HCT116 (cell line): ENCODE measurements at regions not wholly inside any gene's neighbourhood (a gene's known extent, or its start where the extent isn't known, plus 50 kb on each side); places are given as distances from the start of the nearest gene placed in this dataset.

ENCODE experiments used
- ATAC-seq: fragments of 200-7000 bp; cut with Tn5 transposase; 2 replicates; pipeline ENCODE4 v1.9.1; 2020; ENCODE audit warnings: mild to moderate bottlenecking, moderate library complexity
- BruUV-seq: library from RNA; stranded (reverse); fragments of 400-500 nt; replicated peaks from 2 replicates; lab custom pipeline; 2021; lab: Mats Ljungman, UMichigan
- CTCF ChIA-PET: fragments of 300-600 bp; sonication (Branson Sonifier 250); formaldehyde crosslinking; loops from one replicate; lab custom pipeline; 2021; ENCODE audit warnings: antibody characterized with exemption; lab: Charles Lee
- POLR2A ChIA-PET: fragments of 300-600, 350-600 bp; sonication (Branson Sonifier 250); formaldehyde crosslinking; loops from one replicate; lab custom pipeline; 2021; ENCODE audit warnings: antibody characterized with exemption; lab: Charles Lee
- RAD21 ChIA-PET, 2 experiments: fragments of 300-600 bp; sonication (Branson Sonifier 250); formaldehyde crosslinking; loops; one replicate each; lab custom pipeline; 2023; ENCODE audit warnings: low total read pairs in 2 of 2; ENCODE audit not compliant: uncharacterized antibody in 2 of 2, unreplicated experiment in 2 of 2, low non-redundant PET in 1 of 2; lab: Charles Lee
- DNase-seq: peaks from one replicate; pipeline ENCODE4 v3.0.0-alpha.2; 2010; ENCODE audit warnings: low read depth, low spot score
- H2AFZ ChIP-seq: fragments of 200-600 bp; shearing (Covaris generic), sonication (generic); 2 replicates; pipeline ENCODE4 v1.6.1; 2017; ENCODE audit warnings: low read depth, mixed run types, mixed read lengths, antibody characterized with exemption, low read length; ENCODE audit not compliant: poor library complexity, severe bottlenecking
- H3K27ac ChIP-seq: 2 replicates; pipeline ENCODE4 v1.5.1; 2012; ENCODE audit warnings: low read depth, low read length
- H3K27me3 ChIP-seq: fragments of 200-600 bp; sonication (generic); 2 replicates; pipeline ENCODE4 v1.6.1; 2016; ENCODE audit warnings: mixed run types, low read length, mixed read lengths; ENCODE audit not compliant: insufficient read depth
- H3K36me3 ChIP-seq, 2 experiments: fragments of 200-500 bp in 1 of 2; fragments of 200-600 bp in 1 of 2; sonication (Bioruptor generic) in 1 of 2; sonication (generic) in 1 of 2; 2 replicates each; pipeline versions ENCODE4 v1.5.1 to v1.6.1; 2014 to 2016; ENCODE audit warnings: low read length in 2 of 2, inconsistent platforms in 1 of 2, mixed read lengths in 1 of 2, mixed run types in 1 of 2; ENCODE audit not compliant: insufficient read depth in 2 of 2, control insufficient read depth in 1 of 2
- H3K4me1 ChIP-seq, 2 experiments: fragments of 200-600 bp in 1 of 2; sonication (generic) in 1 of 2; 2 replicates each; pipeline versions ENCODE4 v1.5.1 to v1.6.1; 2012 to 2017; ENCODE audit warnings: low read length in 2 of 2, inconsistent platforms in 1 of 2, mild to moderate bottlenecking in 1 of 2, mixed read lengths in 1 of 2, mixed run types in 1 of 2, moderate library complexity in 1 of 2; ENCODE audit not compliant: insufficient read depth in 2 of 2, control insufficient read depth in 1 of 2
- H3K4me2 ChIP-seq: fragments of 200-600 bp; sonication (generic); 2 replicates; pipeline ENCODE4 v1.6.1; 2017; ENCODE audit warnings: mixed run types, low read length, mixed read lengths
- H3K4me3 ChIP-seq, 2 experiments: fragments of 200-600 bp in 1 of 2; sonication (generic) in 1 of 2; replicated peaks in 1 of 2; 2 replicates each; pipeline ENCODE4 v1.5.1; 2011 to 2016; ENCODE audit warnings: low read length in 2 of 2, control low read depth in 1 of 2, low read depth in 1 of 2, mild to moderate bottlenecking in 1 of 2, mixed read lengths in 1 of 2, mixed run types in 1 of 2
- H3K79me2 ChIP-seq: fragments of 200-600 bp; sonication (generic); 2 replicates; pipeline ENCODE4 v1.6.1; 2017; ENCODE audit warnings: mild to moderate bottlenecking, mixed run types, low read length, moderate library complexity, mixed read lengths; ENCODE audit not compliant: insufficient read depth
- H3K9ac ChIP-seq: fragments of 200-600 bp; sonication (generic); 2 replicates; pipeline ENCODE4 v1.6.1; 2016; ENCODE audit warnings: low read length, mixed read lengths
- H3K9me2 ChIP-seq: fragments of 200-600 bp; sonication (generic), shearing (Covaris generic); 2 replicates; pipeline ENCODE4 v1.6.1; 2017; ENCODE audit warnings: mixed run types, mild to moderate bottlenecking, moderate library complexity; ENCODE audit not compliant: insufficient read depth
- H3K9me3 ChIP-seq, 2 experiments: fragments of 200-500 bp in 1 of 2; fragments of 200-600 bp in 1 of 2; sonication (Bioruptor generic) in 1 of 2; sonication (generic) in 1 of 2; 2 replicates each; pipeline ENCODE4 v1.6.1; 2014 to 2017; ENCODE audit warnings: low read length in 2 of 2, mixed read lengths in 2 of 2, inconsistent platforms in 1 of 2, low read depth in 1 of 2, mild to moderate bottlenecking in 1 of 2, mixed run types in 1 of 2, moderate library complexity in 1 of 2; ENCODE audit not compliant: control insufficient read depth in 1 of 2, insufficient read depth in 1 of 2
- H4K20me1 ChIP-seq: fragments of 200-600 bp; sonication (generic), shearing (Covaris generic); 2 replicates; pipeline ENCODE4 v1.6.1; 2017; ENCODE audit warnings: mixed run types, mild to moderate bottlenecking, moderate library complexity; ENCODE audit not compliant: insufficient read depth
- SIN3A ChIP-seq: IDR thresholded peaks from 2 replicates; pipeline ENCODE4 v1.6.1; 2012; ENCODE audit warnings: low read depth
- SRF ChIP-seq: IDR thresholded peaks from 2 replicates; pipeline ENCODE4 v1.6.1; 2012; ENCODE audit warnings: low read depth
- ZFX ChIP-seq: fragments of 450-650 bp; IDR thresholded peaks from 2 replicates; pipeline ENCODE4 v1.6.1; 2017
- intact Hi-C: fragments of 100-400 bp; cut with micrococcal nuclease; formaldehyde crosslinking; loops from 2 replicates; pipeline ENCODE4 v1.10.0; 2022
- TF ChIP-seq, protein P1 (sequence below): IDR thresholded peaks from 2 replicates; pipeline ENCODE4 v1.6.1; 2012; ENCODE audit warnings: low read depth
- TF ChIP-seq, protein P2 (sequence below): IDR thresholded peaks from 2 replicates; pipeline ENCODE4 v1.6.1; 2012
- TF ChIP-seq, protein P3 (sequence below), 3 experiments: fragments of 200-600 bp in 1 of 3; sonication (generic) in 1 of 3; IDR thresholded peaks in 2 of 3; conservative IDR thresholded peaks in 1 of 3; 2 replicates each; pipeline ENCODE4 v1.5.1; 2012 to 2017; ENCODE audit warnings: low read depth in 2 of 3, low read length in 2 of 3, antibody characterized with exemption in 1 of 3, borderline replicate concordance in 1 of 3, control low read depth in 1 of 3, mild to moderate bottlenecking in 1 of 3, mixed read lengths in 1 of 3, mixed run types in 1 of 3, moderate library complexity in 1 of 3; ENCODE audit not compliant: insufficient read depth in 1 of 3
- TF ChIP-seq, protein P4 (sequence below): IDR thresholded peaks from 2 replicates; pipeline ENCODE4 v1.6.1; 2012

DNA sequence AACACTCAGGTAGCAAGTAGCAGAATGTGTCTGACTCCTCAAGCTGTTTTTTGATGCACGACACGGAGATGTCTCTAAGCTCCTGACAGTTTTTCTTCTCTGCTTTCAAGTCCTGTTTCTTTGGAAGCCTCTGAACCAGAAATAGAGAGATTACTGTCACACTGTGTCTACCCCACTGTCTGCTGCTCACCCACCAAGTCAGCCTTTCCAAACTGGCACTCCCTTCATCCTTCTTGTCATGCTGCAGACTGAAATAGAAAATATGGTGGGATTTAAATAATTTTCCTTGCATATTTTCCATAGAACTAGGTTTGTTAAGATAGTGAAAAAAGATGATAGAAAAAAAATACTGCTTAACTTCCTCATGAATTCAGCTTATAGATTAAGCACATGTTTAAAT, 102.5 kb upstream of the SPANXN4 start (continued):
- TF ChIP-seq, protein P1, sequence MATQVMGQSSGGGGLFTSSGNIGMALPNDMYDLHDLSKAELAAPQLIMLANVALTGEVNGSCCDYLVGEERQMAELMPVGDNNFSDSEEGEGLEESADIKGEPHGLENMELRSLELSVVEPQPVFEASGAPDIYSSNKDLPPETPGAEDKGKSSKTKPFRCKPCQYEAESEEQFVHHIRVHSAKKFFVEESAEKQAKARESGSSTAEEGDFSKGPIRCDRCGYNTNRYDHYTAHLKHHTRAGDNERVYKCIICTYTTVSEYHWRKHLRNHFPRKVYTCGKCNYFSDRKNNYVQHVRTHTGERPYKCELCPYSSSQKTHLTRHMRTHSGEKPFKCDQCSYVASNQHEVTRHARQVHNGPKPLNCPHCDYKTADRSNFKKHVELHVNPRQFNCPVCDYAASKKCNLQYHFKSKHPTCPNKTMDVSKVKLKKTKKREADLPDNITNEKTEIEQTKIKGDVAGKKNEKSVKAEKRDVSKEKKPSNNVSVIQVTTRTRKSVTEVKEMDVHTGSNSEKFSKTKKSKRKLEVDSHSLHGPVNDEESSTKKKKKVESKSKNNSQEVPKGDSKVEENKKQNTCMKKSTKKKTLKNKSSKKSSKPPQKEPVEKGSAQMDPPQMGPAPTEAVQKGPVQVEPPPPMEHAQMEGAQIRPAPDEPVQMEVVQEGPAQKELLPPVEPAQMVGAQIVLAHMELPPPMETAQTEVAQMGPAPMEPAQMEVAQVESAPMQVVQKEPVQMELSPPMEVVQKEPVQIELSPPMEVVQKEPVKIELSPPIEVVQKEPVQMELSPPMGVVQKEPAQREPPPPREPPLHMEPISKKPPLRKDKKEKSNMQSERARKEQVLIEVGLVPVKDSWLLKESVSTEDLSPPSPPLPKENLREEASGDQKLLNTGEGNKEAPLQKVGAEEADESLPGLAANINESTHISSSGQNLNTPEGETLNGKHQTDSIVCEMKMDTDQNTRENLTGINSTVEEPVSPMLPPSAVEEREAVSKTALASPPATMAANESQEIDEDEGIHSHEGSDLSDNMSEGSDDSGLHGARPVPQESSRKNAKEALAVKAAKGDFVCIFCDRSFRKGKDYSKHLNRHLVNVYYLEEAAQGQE = no peak
- no peak for TF ChIP-seq ZFX
- TF ChIP-seq, protein P2, sequence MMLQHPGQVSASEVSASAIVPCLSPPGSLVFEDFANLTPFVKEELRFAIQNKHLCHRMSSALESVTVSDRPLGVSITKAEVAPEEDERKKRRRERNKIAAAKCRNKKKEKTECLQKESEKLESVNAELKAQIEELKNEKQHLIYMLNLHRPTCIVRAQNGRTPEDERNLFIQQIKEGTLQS = no peak
- TF ChIP-seq SRF = no peak

DNA sequence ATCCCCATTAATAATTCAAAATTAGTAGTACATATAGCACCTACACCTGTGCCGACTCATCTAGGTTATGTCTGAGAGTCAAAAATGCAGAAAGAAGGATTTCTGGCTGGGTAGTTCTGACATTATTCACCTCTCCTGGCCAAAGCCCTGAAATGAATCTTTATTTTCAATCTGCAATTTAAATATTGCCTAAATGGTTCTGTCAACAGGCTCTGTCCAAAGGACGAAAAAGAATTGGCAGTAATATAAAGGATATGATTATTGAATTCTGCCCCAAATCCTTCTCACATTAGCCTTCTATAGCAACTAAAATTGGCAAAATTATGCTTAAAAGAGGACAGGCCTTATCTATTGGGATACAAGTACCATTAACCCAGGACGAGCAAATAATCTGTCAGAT, 86.9 kb upstream of the SPANXN4 start:
- no TSS peak for BruUV-seq
- intact Hi-C loops = no loop called here
- Histone ChIP-seq H3K9ac (no peak overlapping the region), H3K79me2 (no peaks in the 10 kb centered on the region), H3K36me3 (no peaks in the 10 kb centered on the region), H4K20me1 (no peaks in the 10 kb centered on the region), H3K4me3 (no peak overlapping the region), H2AFZ (no peak overlapping the region), H3K27ac (no peak overlapping the region), H3K4me2 (no peak overlapping the region), H3K9me2 (no peaks in the 10 kb centered on the region), H3K27me3 (no peaks in the 10 kb centered on the region), H3K9me3 (no peaks in the 10 kb centered on the region)
- ChIA-PET POLR2A (no interaction called here), CTCF (no interaction called here), RAD21 (no interaction called here)
- TF ChIP-seq, protein P3, sequence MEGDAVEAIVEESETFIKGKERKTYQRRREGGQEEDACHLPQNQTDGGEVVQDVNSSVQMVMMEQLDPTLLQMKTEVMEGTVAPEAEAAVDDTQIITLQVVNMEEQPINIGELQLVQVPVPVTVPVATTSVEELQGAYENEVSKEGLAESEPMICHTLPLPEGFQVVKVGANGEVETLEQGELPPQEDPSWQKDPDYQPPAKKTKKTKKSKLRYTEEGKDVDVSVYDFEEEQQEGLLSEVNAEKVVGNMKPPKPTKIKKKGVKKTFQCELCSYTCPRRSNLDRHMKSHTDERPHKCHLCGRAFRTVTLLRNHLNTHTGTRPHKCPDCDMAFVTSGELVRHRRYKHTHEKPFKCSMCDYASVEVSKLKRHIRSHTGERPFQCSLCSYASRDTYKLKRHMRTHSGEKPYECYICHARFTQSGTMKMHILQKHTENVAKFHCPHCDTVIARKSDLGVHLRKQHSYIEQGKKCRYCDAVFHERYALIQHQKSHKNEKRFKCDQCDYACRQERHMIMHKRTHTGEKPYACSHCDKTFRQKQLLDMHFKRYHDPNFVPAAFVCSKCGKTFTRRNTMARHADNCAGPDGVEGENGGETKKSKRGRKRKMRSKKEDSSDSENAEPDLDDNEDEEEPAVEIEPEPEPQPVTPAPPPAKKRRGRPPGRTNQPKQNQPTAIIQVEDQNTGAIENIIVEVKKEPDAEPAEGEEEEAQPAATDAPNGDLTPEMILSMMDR (IDR thresholded peaks at IDR 0.05 in 2 of 3, conservative IDR thresholded peaks at IDR 0.05 in 1 of 3; ENCODE audit: borderline replicate concordance in 1 of 3, insufficient read depth in 1 of 3, low read depth in 2 of 3, low read length in 2 of 3) = no peak
- no peak for TF ChIP-seq SIN3A
- TF ChIP-seq, protein P4, sequence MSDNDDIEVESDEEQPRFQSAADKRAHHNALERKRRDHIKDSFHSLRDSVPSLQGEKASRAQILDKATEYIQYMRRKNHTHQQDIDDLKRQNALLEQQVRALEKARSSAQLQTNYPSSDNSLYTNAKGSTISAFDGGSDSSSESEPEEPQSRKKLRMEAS = no peak
- TF ChIP-seq, protein P2 = no peak
- TF ChIP-seq, protein P1 = no peak
- TF ChIP-seq, all 23 proteins: peak for 0
- DNase-seq = no peak
- ATAC-seq = no peak
- no peaks in the 10 kb centered on the region for H3K4me1 ChIP-seq
